ENCODE measurements at regions not wholly inside any gene's neighbourhood (a gene's known extent, or its start where the extent isn't known, plus 50 kb on each side); places are given as distances from the start of the nearest gene placed in this dataset.
"Not testable (repeated sequence)": the region's sequence is repeated elsewhere in the genome, so short reads cannot be mapped to it uniquely, and the experiment has no call there.

GRCh38 chr6:170088582-170088955 is 202.3 kb downstream of the DLL1 start:
- no peaks in the 10 kb centered on the region for H3K36me3 ChIP-seq
- no peak overlapping the region for H3K27ac ChIP-seq (replicated peaks in 1 of 4)
- H3K9me3 ChIP-seq: no peaks in the 10 kb centered on the region
- intact Hi-C loops (cut with DNase I): loop anchor here (10.0 kb wide), 1 partner anchor 124 kb away; no protein-coding TSS in a partner anchor
- H3K4me1 ChIP-seq: peaks cover 0 to 33% (median 12%) of the 10 kb centered on the region in 4 donors
- no peaks in the 10 kb centered on the region for H3K27me3 ChIP-seq
- no peak for TF ChIP-seq POLR2AphosphoS5 (IDR thresholded peaks at IDR 0.05)
- TF ChIP-seq EP300 (IDR thresholded peaks at IDR 0.05): no peak
- no peak for TF ChIP-seq CTCF (IDR thresholded peaks at IDR 0.05)
- no peak for TF ChIP-seq POLR2A (IDR thresholded peaks at IDR 0.05; ENCODE audit: low read depth)
- WGBS: 95% methylated on average over 13 of the region's 20 CpGs
- DNase-seq (ENCODE audit: extremely low spot score): no peak
- peak overlapping the region in 1 of 4 donors; percentile 39 for H3K4me3 ChIP-seq

- no peaks in the 10 kb centered on the region for H3K27me3 ChIP-seq
- DNase-seq (ENCODE audit: extremely low spot score): no peak
- H3K36me3 ChIP-seq: no peaks in the 10 kb centered on the region
- peaks cover 0 to 33% (median 12%) of the 10 kb centered on the region in 4 donors for H3K4me1 ChIP-seq
- peak overlapping the region in 1 of 4 donors; percentile 39 for H3K4me3 ChIP-seq
- TF ChIP-seq POLR2A (IDR thresholded peaks at IDR 0.05; ENCODE audit: low read depth) (no peak), CTCF (IDR thresholded peaks at IDR 0.05) (no peak)
- intact Hi-C loops (cut with DNase I): loop anchor here (10.0 kb wide), 1 partner anchor 123 kb away; no protein-coding TSS in a partner anchor
- 81% methylated on average over 26 of the region's 36 CpGs for WGBS
- H3K9me3 ChIP-seq: no peaks in the 10 kb centered on the region
- H3K27ac ChIP-seq (replicated peaks in 1 of 4): no peak overlapping the region
Observed at GRCh38 chr6:170087941-170088581, 202.8 kb downstream of the DLL1 start.

GRCh38 chr6:170087421-170087780 is 203.5 kb downstream of the DLL1 start:
- H3K9me3 ChIP-seq; H3K36me3 ChIP-seq; DNase-seq (ENCODE audit: extremely low spot score); H3K27me3 ChIP-seq; H3K27ac ChIP-seq (replicated peaks in 1 of 4); H3K4me3 ChIP-seq: not testable (repeated sequence)
- peaks cover 0 to 33% (median 12%) of the 10 kb centered on the region in 4 donors for H3K4me1 ChIP-seq
- intact Hi-C loops (cut with DNase I): loop anchor here (10.0 kb wide), 1 partner anchor 123 kb away; no protein-coding TSS in a partner anchor
- WGBS: 95% methylated on average over 7 of the region's 25 CpGs

GRCh38 chr6:170086639-170087420 is 204.0 kb downstream of the DLL1 start:
- no peaks in the 10 kb centered on the region for H3K9me3 ChIP-seq
- H3K4me3 ChIP-seq: no peak overlapping the region
- 92% methylated on average over 48 of the region's 49 CpGs for WGBS
- TF ChIP-seq EP300 (IDR thresholded peaks at IDR 0.05) (no peak), CTCF (IDR thresholded peaks at IDR 0.05) (no peak), POLR2A (IDR thresholded peaks at IDR 0.05; ENCODE audit: low read depth) (no peak), POLR2AphosphoS5 (IDR thresholded peaks at IDR 0.05) (no peak)
- no peak for DNase-seq (ENCODE audit: extremely low spot score)
- no peaks in the 10 kb centered on the region for H3K36me3 ChIP-seq
- H3K27ac ChIP-seq (replicated peaks in 1 of 4): peak overlapping the region; percentile 68 to 84 (median 78)
- H3K4me1 ChIP-seq: peaks cover 0 to 33% (median 12%) of the 10 kb centered on the region in 4 donors
- intact Hi-C loops (cut with DNase I): loop anchor here (10.0 kb wide), 1 partner anchor 122 kb away; no protein-coding TSS in a partner anchor
- H3K27me3 ChIP-seq: no peaks in the 10 kb centered on the region

Data from esophagus muscularis mucosa (tissue), 4 donors.